ENCODE measurements at regions not wholly inside any gene's neighbourhood (a gene's known extent, or its start where the extent isn't known, plus 50 kb on each side); places are given as distances from the start of the nearest gene placed in this dataset.

- no peak for TF ChIP-seq NFYB (IDR thresholded peaks at IDR 0.05; ENCODE audit: insufficient read depth, low read depth, low read length)
- no peak for TF ChIP-seq SREBF1 (IDR thresholded peaks at IDR 0.05; ENCODE audit: low read length)
- no peak for TF ChIP-seq CTCF (IDR thresholded peaks at IDR 0.05 in 2 of 3, conservative IDR thresholded peaks at IDR 0.05 in 1 of 3; ENCODE audit: control insufficient read depth in 2 of 3, extremely low read depth in 1 of 3, insufficient read depth in 1 of 3, low read depth in 3 of 3, low read length in 3 of 3)
- TF ChIP-seq CREB1 (IDR thresholded peaks at IDR 0.05; ENCODE audit: low read depth), result no peak
- TF ChIP-seq RUNX3 (IDR thresholded peaks at IDR 0.05; ENCODE audit: low read length), result no peak
- TF ChIP-seq RFX5 (IDR thresholded peaks at IDR 0.05; ENCODE audit: low read depth, low read length), result no peak
- TF ChIP-seq JUND (IDR thresholded peaks at IDR 0.05; ENCODE audit: low read depth, low read length), result no peak
- no peak for TF ChIP-seq ZSCAN29 (IDR thresholded peaks at IDR 0.05)
- no peak for TF ChIP-seq CEBPB (IDR thresholded peaks at IDR 0.05; ENCODE audit: borderline replicate concordance in 1 of 2, low read depth in 2 of 2, low read length in 2 of 2)
These were observed 74.4 kb upstream of the RIPOR2 start for GRCh38 chr6:25010176-25010575.

Measured in GM12878 (cell line).